GM19463 (cell line): ENCODE measurements at regions not wholly inside any gene's neighbourhood (a gene's known extent, or its start where the extent isn't known, plus 50 kb on each side); places are given as distances from the start of the nearest gene placed in this dataset.
"Not testable (repeated sequence)": the region's sequence is repeated elsewhere in the genome, so short reads cannot be mapped to it uniquely, and the experiment has no call there.

ENCODE experiments used
- ATAC-seq: cut with Tn5 transposase; IDR thresholded peaks from one replicate; pipeline ENCODE4 v1.9.1; 2021; ENCODE audit warnings: mild to moderate bottlenecking, moderate library complexity; ENCODE audit not compliant: unreplicated experiment

GRCh38 chr5:173496129-173496882, 120.1 kb downstream of the BOD1 start:
- no peak for ATAC-seq

- ATAC-seq = no peak
Measured at GRCh38 chr5:173495225-173495904, 121.1 kb downstream of the BOD1 start.

DNA sequence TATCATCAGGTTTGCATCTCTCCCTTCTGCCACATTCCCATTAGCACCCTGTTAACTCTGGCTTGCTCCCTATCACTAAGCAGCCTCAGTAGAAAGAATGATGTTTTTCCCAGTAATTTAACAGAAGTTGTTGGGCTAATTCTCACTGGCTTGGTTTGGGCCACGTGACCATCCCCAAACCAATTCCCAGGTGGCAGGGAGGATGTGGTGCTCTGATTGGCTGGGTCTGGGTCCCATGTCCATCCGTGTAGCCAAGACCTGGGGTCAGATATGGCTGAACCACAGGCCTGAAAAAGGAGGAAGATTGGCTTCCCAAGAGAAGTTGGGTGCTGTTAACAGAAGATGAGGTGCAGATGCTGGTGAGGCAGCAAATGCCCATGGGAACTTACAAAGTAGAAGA, 122.0 kb downstream of the BOD1 start:
- no peak for ATAC-seq

GRCh38 chr5:173493846-173494245, 122.6 kb downstream of the BOD1 start:
- no peak for ATAC-seq

DNA sequence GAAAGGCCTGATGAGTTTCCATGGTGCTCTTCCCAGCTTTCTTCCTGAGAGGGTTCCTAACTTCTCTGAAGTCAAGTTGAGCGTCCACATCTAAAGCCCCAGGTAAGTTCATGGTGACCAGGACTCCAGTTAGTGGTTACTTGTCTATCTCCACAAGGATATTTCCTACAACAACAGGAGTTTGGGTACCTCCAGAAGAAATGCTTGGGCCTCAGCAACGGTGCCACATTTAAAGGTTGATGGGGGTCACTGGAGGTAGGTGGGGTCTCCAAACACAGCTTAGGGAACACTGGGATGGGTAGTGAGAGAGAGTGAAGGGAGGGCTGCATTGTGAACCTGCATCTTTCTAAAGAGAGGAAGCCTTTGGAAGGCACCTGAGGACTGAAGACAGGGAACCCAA, 123.4 kb downstream of the BOD1 start:
- no peak for ATAC-seq

DNA sequence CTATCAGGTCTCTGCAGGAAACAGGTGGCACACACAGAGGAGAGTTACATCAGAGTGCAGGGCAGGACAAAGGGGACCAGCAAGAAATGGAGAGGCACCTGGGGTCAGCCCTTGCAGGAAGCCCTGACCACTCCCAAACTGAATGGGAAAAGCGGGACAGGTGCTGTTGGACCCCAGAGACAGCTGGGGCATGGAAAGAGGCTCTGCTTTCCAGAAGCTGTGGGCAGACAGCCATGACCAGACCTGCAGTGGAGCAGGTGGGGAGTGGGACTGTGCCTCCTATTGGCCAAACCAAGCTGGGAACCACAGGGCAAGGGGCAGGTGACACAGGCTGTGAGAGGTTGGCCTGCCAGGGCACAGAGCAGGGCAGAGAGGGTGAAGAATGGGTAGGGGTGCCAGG, 125.8 kb downstream of the BOD1 start:
- no peak for ATAC-seq

GRCh38 chr5:173488144-173488543, 128.3 kb downstream of the BOD1 start:
- ATAC-seq = no peak

DNA sequence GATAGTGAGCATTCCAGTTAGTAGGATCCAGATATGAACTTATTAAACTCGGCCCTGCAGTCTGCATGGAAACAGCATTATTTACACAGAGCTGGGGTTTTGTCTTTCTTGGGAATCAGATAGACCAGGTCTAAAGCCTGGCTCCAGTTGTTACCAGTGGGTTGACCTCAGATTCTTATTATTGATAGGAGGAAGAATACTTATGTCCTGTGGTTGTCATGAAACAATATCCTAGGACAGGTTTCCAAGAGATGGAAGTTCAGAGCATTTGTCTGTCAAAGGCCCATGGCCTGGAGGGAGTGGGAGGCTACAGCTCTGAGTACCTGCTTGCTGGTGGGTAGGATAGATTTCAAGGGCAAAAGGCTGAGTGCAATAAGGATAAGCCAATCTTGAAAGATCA, 129.2 kb downstream of the BOD1 start:
- ATAC-seq = no peak

DNA sequence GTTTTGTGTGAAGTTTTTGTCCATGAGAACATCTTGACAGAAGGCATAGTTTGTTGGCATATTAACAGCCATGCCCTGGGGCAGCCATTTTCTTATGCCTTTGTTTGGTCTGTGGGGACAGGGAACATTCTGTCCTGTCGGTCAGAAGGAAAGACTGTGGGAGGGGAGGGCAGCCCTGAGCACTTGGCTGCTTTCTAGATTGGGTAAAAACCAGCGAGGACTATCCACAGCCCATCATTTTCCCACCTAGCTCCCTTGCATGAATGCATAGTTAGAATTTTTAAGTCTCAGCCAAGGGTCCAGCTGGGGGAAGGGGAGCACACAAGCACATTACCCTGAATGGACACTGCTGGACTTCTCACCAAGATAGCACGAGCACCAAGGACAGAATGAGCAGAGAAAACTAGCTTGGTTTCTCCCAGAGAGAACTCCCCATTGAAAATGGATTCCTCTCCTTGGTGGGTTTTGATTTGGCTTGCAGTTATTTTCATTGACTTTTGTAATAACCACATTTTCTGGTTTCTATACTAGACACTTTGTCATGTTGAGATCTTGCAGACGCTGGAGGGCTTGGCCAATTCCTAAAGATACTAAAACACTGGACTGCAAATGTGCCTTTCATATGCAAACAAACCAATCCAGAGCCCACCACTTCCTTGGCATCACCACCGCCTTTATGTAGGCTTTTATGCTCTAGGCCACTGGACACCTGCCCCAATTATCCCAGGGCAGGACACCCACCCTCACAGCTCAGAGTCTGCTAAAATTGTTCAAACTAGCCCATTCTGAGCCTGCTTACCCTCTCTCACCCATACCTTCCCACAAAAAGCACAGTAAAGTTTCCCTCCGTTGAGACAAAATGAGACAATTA, 129.9 kb downstream of the BOD1 start:
- no peak for ATAC-seq

DNA sequence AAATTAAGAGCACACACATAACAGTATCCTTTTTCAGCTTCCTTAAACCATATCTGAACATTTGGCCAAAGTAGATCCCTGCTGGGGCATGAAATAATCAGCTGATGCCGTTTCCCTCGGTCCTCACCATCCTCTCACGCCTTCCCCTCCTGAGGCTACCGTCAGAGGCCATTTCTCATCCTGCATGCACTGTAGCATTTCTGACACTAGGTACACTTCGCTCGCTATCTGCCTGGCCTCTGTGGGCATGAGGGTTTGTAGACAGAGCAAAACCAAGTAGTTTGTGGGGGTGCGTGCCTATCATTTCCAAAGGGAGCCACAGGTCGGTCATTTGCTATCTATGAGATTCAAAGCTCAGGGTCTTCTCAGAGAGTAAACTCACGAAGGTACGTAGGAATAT, 131.9 kb downstream of the BOD1 start:
- ATAC-seq = no peak

GRCh38 chr5:173483599-173483998, 132.9 kb downstream of the BOD1 start:
- not testable (repeated sequence) for ATAC-seq

DNA sequence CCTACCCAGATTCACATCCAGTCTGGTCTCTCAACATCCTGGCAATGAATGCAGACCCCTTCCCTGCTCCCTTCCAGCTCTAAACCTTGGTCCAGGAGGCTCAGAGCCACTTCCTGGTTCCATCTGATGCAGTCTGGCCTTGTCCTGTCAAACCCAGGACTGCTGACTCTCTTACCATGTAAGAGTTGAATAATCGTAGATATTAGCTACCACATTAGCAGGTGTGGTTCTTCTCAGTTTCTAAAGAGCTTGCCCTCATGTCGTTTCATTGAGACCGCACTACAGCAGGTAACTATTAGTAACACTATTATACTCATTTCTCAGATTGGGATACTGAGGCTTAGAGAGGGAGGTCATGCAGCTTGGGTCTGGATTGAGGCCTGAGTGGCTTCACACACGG, 133.3 kb downstream of the BOD1 start:
- ATAC-seq = no peak

GRCh38 chr5:173481821-173482220, 134.6 kb downstream of the BOD1 start:
- no peak for ATAC-seq

GRCh38 chr5:173480896-173481295, 135.6 kb downstream of the BOD1 start:
- ATAC-seq = no peak

DNA sequence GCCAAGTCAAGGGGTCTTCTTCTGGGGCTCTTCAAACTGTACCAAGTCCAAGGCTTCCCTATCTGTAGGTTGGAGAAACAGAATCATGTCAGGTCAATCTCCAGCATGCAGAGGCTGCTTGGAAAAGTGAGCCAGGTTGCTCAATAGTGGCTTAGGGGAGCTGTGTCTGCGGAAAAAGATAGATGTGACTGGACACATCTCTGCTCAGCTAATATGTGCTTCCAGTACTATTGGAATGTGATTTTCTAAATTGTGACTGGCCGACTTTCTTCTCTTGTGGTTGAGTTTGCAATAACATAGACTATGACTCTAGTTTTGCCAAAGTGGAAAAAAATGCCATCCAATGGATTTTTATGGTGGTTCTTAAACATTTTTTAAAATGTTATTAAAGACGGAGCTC, 136.7 kb downstream of the BOD1 start:
- ATAC-seq = no peak

DNA sequence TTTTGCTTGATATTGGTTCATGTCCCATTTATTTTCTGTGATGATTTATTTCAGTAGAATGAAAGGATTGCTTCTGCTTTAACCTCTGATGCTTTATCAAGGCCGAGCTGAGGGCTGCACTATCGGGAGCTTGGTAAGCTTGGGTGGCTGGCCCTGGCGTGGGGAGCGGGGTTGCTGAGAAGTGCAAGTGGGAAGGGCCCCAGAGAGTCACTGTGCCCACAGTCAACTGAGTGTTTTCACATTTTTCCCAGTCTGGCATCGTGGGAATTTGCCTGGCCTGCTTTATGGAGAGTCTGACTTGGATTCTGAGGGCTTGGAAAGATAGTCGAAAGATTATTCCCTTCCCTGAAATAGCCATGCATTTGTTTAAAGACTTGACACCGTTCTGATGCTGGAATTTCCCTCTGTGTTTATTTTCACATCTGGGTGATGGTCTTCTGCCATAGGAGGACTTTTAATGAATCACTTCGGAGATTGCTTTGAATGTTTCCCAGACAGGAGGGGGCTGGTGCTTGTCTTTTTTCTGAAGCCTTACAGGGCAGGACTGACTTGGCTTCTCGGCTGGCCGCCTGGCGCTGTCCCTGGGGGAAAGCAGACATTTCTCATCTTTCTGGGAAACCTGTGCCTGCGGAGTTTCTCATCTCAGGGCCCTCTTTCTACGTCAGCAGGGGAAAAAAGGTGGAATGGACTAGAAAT, 139.0 kb downstream of the BOD1 start:
- ATAC-seq = no peak

GRCh38 chr5:173475780-173476179, 140.7 kb downstream of the BOD1 start:
- ATAC-seq = no peak

DNA sequence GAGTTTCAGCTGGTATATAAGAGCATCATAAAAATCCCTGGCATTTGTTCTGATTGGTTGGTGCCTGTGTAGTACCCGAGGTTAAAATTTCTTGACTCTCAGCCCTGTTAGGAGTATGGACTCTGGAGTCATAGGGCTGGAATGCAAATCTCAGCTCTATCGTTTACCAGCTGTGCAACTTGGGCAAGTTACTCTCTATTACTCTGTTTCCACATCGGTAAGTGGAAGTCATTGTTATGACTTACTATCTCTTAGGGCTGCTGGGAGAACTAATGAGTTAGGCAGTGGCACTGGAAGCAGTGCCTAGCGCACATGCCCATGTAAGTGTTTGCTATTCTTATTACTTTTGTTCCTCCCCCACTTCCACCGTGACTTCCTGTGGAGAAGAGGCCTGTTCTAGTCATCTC, 141.6 kb downstream of the BOD1 start:
- ATAC-seq = no peak

- ATAC-seq = no peak
Measured at GRCh38 chr5:173473288-173473687, 143.2 kb downstream of the BOD1 start.

- no peak for ATAC-seq
Measured at GRCh38 chr5:173472784-173473278, 143.6 kb downstream of the BOD1 start.

DNA sequence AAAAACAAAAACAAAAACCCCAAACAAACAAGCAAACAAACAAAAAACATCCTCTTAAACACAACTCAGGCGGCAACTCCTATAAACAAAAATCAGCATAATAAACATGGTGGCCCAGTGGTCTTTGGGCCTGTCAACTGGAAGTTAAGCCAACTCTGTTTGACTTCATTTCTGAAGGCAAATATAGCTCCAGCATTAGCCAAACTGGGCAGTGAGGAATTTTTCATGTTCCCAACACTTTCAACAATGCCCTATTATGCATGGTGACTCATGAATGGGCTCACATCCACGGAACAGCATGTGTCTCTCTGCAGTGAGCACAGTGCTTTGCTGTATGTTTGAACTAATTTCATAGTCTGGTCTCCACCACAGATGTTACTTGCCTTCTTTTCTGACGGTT, 143.9 kb upstream of the STC2 start:
- ATAC-seq = no peak
